ENCODE measurements at regions not wholly inside any gene's neighbourhood (a gene's known extent, or its start where the extent isn't known, plus 50 kb on each side); places are given as distances from the start of the nearest gene placed in this dataset.
A peak's percentile ranks its signal among the peaks of the same experiment; 100 is the strongest.

DNA sequence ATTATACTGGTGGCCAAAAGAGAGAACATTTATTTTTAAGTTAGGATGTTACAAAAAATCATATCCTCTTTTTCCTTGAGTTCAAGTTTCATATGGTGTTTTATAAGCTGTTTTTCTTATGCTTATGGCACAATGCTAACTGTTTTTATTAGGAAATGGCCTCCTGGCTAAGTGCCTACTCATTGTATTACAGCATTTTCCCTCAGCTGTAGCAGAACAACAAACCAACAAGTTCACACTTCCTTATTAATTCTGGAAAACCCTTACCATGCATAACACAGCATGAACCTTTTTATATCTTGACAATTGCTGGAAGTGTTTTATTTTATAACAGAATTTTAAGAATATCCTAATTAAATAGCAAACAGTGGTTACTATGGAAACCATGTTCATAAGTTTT, 165.8 kb downstream of the GASK1B start:
- no peak for DNase-seq

DNA sequence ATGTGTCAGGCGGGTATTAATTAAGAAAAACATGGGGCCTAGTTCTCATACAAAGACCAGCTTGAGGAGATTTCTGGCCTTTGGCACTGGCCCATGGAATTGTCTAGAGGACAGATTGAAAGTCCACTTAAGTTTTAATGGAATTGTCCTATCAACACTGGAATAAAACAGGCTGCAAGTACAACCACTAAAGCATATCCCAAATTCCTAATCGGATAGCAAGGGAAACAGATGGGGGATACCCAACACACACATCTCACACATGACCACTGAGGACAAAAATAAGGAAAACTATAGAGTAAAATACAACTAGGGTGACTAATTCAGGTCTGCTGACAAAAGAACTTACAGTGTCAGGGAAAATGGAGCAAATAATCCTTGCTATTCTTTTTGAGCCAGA, 167.8 kb downstream of the GASK1B start:
- no peak for DNase-seq

DNA sequence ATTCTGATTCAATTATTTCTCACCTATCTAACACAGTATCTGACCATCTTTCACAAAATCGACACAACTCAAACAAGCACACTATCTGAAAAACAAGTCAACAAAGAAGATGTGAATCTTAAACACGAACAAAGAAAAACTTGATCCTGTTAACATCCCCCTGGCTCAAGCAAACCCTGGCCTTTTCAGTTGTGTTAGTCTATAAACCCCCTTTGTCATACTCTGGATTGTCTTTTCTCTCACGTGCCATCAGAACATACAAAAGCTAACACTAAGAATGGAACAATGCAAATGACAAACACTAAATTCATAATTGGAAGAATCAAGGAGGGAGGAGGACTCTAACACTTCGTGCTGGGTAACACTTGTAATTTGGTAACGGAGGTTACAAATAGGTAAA, 168.7 kb downstream of the GASK1B start:
- no peak for DNase-seq

DNA sequence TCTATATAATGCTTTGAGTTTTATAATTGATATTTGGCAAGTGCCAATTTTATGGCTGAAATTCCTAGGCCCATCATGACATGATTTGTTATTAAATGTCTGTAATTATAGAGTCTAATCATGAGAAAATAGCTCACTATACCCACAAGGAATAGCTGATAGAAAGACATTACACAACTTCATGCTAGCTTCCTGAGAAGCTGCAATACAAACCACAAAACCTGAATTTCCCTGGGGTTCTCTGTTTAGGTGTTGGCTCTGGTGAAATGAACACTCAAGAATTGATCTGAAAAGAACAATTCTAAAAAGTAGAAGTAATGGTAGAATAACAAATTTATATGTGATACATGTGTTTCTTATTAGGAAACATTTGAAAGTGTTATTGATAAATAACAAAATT, 169.6 kb downstream of the GASK1B start:
- DNase-seq = no peak

DNA sequence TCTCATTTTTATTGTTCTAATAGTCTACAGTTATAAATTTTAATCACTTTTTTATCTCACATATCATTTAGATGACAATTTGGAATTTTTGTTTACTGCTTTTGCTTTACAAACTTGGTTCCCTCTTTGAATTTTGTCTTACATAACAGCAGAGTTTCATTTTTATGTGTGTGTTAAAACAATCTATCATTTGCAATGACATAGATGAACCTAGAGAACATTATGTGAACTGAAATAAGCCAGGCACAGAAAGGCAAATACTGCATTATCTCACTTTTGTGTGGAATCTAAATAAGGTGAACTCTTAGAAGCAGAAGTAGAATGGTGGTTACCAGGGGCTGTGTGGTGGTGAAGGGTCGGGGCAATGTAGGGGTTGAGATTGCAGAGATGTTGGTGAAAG, 170.7 kb downstream of the GASK1B start:
- DNase-seq = no peak

DNA sequence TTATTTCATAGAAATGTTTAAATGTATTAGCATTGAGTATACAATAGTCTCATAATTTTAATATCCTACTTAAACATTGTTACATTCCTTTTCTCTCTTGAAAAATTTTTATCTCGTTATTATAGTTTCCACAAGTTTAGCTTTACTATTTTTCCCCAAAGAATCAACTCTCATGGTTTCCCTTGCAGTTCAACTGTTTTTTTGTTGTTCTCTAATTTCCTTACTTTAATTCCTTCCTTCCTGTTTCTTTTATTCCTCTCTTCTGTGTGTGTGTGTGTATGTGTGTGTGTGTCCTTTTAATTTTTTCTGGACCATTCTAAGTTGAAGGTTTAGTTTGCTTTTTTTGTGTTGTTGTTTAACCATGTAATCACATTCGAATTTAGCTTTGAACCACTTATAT, 171.1 kb downstream of the GASK1B start:
- no peak for DNase-seq

DNA sequence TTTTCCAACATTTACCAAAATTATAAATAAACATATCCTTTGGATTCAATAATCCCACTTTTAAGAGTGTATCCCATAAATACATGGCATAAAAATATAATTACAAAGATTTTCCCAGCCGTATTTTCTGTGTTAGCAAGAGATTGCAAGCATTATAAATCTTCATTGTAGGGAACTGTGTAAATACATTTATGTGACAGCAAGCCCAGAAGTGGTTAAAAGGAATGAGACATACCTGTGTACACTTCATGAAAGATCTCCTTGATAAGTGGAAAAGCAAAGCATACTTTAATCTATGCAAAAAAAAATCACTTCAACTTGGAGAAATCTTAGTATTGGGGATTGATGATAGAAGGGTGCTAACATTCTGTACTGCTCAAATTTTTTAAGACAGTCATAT, 173.1 kb downstream of the GASK1B start:
- DNase-seq = no peak

DNA sequence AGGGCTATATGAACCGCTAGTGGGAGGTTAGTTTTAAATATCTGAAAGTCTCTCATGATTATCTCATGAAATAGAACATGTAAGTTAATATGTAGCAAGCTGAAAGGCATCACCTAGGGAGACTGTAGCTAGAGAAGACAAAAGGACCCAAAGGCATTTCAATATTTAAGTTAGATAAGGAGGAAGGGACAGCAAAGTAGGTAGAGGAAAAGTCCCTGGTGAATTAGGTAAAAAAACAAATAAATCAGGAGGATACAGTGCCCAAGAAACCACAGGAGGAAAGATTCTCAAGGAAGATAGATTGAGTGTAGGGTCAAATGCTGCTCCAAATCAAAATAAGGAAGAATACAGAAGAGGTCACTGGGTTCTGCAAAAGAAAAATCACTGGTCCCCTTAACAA, 175.5 kb downstream of the GASK1B start:
- DNase-seq = no peak

DNA sequence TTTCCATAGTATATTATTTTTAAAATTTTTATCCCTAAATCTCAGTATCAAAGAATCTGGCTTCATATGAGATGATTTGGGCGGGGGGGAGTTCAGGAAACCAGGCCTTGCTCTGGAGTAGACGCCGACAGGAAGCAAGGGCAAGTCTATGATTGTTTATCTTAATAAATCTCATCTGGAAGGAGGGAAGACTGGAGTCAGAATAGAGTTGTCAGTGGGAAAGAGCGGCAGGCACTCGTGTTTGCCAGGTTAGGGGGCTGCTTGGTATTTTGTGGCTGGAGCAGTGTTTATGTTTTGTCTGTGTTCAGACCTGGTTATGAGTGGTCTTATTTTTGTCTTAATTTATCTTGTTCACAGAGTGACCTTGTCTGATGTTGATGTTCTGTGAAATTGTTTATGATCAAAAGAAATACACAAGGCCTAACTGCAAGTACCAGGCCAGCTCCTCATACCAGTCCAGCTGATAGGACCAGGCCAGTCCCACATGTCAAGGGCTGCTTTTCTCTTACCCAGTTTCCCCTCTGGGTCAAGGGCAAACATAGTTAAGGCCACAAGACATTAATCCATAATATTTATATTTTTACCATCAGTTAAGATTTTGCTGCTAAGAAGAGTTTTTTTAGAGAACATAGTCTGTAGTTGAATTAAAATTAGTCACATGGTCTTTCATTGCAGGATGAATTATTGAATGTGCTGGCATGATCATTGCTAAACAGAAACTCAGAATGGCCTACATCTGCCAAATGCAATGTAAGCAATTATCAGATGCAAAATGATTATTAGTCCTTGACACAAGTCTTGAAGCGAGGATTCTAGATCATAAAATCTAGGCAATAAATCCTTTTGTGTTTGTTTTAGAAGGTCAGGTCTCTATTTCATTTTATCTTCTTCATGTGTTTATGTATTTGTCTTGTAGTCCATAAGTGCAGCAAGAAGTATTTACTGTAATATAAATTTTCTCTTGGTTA, 176.5 kb downstream of the GASK1B start:
- DNase-seq = no peak

DNA sequence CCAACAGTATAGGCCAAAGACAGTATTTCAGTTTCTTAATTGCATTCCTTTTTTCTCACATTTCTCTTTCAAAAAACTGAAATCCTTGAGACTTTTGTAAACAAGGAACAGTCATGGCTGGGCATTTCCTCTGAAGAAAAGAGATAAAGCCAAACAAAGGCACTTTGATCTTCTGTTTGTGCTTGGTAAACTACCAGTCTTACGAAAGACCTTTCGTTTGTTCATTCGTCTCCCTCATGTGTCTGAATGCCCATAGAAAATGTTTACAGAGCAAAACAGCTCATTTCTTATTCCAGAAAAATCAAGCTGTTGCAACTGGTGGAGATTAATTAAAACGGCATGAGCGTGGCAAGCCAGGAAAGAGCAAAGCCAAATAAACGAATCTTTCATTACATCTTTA, 178.0 kb downstream of the GASK1B start:
- no peak for DNase-seq

DNA sequence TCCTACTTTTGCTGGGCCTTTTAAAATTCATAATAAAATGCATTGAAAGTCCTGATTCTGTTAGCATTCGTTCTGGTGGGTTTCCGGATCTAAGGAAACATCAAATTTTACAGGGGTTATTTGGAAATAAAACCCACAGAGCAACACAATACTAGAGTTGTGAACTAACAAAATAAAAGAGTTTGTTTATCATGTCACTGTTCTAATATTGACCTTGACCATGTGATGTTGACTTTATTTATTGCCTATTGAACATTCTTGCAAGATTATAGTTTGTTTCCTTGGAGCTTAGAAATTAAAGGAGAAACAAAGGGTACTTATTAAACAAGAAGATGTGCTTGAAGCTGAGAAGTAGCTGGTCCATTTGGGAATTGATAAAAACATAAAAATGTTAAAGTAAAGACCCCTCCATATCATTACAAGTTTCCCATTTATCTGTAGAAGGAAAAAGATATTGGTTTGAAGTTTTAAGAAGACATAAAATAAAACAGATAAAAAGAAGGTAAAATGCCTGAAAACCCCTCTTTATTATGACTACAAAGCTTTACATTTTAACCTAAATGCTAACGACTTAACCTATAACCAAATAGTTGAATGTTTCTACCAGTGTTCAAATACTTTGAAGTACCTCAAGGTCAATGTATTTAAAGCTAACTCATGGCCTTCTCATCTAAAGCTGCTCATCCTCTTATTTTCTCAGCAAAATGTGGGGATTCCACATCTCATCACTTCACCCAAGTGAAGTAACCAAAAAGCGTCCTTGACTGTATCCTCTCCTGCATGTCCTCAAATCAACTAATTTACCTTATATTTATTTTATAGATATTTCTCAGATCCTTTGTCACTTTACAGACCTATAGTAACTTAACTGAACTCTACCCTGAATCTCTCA, 179.6 kb downstream of the GASK1B start:
- DNase-seq = no peak

DNA sequence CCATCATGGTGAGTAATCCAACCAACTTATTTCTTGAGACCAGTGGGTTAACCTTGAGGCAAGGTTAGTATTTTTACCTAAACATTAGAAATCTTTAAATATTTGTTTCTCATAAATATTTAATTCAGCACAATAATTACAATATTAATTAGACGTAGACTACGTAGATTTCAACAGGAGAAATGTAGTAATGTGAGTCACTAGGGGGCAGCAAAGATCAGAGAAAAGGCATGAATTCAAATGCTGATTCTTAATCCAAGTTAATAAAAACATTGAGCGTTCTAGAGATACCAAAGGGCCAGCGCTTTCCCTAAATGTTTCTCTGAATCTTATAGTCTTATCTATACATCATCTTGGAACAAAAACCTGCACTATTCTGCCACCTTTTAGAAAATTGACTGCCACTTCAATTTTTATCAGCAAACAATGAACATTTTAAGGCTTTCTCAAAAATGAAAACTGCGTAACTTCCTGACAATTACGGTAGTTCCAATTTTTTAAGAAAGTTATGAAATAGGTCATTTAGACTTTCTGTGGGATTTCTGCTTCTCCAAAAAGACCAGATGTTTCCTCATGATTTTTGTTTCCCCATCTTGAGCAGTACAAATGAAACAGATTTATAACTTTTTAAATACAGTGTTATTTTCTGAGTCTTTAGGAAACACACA, 180.7 kb downstream of the GASK1B start:
- peak; percentile 89 for DNase-seq

DNA sequence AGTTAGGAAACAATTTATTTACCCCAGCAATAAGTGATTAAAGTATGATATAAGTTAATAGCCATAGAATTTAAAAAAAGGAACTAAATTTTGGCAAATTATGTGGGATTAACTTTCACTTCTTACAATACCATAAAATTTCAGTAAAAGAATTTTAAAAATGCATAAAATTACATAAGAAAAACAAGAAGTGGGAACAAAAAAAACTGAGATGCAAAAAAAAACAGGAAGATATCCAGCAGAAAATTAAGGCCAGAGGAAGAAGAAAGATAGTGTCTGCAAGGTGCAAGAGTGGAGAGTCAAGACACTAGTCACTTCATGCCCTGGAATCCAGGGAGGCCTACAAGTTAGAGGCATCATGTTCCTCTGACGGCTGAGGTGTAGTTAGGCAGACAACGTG, 184.2 kb downstream of the GASK1B start:
- no peak for DNase-seq

DNA sequence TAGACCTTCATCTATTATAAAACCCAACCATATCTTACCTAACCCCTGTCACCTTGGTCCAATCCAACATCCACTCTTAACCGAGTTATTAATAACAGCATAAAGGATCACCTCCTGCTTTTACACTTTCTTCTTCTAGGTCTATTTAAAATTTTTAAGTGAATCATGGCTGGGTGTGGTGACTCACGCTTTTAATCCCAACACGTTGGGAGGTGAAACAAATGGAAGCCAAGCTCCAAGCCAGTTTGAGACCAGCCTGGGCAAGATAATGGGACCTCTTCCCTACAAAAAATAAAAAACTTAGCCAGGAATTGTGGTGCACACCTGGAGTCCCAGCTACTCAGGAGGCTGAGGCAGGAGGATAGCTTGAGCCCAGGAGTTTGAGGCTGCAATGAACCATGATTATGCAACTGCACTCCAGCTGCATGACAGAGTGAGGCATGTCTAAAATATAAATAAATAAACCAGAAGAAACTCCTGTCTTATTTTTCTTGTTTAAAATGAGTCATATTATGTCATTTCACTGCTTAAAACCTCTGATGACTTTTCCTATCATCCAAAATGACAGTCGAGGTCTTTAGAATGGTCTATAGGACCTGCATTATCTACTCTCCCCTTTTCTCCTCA, 188.4 kb downstream of the GASK1B start:
- DNase-seq = no peak

DNA sequence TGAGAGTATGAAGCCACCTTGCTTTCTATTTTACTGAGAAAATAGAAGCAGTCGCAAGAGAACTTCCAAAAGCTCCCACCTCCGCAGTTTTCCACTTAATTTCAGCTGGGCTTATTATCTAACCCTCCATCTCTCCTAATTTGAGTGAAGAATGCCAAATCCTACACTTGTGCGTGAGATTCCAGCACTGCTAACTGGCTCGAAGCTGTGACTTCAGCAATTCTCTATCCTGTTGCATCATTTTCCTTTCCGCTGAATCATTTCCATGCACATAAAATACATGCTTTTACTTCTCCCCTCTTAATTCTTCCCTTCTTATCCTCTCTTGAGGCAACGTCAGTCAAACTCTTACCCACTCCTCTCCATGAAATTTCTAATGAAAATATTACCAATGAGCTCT, 189.5 kb downstream of the GASK1B start:
- no peak for DNase-seq

DNA sequence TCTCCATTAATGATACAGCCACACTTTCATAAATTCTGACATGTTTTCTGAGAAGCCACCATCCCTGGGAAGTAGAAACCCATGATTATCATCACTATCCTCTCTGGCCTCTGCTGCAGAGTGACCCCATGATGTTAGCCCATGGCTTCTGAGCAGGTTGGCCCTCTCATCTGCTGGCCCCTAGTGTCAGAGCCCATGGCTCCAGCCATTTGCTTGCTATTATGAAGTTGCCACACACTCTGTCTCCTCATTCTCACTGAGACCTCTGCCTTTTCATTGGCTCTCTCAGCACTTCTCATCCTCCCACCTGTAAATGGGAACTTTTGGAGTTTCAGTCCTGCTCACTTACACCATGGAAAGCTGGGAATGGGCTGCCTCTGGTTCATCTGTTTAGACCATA, 192.7 kb downstream of the GASK1B start:
- no peak for DNase-seq

DNA sequence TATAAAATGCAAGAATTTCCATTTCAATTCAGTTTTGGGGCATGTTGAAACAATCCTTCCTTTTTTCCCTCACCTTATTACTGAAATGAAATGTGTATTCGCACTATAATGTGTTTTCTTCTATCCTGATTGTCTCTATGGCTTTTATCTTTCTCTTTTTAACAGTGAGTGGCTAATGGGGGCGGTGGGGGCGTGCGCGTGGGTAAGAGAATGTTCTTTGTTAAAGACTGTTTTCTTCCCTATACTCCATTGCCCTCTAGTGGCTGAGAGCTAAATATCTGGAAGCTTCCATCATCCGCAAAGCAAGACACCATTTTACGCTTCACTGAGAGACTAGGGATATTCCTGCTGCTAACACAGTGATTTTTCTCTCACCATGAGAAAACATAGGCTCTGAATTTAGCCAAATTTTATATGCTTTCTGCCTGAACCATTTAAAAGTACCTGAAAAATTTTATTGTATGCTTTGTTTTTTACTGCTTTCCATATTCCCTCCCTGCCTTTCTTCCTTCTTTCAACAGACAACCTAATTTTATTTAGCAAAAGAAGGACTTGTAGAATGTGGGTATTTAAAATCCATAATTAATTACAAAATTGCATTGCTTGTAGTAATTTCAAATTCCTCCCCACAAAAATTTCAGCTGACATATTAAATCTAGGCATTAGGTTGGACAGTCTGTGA, 194.0 kb downstream of the GASK1B start:
- peak; percentile 71 for DNase-seq

DNA sequence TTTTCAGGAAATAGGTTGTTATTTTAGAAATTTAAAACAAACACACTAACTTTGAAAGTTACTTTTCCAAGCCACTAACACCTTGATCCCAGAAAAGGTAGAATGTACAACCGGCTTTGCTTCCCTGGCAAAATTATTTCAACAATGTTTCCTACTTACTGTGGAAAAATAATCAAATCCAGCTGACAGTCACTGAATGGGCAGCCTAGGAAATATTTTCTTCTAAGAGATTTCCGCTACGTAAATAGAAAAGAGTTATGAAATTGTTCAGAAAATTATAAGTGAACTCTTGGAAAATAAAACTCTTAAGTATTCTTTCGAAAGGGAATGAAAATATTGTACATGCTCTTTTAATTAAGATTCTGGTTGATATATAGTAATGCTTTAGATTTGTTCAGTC, 195.7 kb downstream of the GASK1B start:
- no peak for DNase-seq

DNA sequence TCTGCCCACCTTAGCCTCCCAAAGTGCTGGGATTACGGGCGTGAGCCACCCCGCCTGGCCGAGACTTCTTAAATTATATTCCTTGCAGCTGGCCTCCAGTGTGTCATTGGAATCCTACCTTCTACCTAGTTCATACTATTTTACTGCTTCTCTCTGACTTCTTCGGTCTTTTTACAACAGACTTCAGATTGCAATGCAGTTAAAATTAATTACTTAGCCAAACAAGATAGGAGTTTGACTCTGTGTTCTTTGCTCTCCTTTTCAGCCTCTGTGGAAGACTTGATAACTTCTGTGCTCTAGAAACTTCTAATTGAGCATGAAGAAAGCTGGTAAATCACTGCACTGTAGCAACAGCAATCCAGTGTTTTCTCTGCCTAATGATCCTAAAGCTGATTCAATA, 199.5 kb downstream of the GASK1B start:
- DNase-seq = no peak

DNA sequence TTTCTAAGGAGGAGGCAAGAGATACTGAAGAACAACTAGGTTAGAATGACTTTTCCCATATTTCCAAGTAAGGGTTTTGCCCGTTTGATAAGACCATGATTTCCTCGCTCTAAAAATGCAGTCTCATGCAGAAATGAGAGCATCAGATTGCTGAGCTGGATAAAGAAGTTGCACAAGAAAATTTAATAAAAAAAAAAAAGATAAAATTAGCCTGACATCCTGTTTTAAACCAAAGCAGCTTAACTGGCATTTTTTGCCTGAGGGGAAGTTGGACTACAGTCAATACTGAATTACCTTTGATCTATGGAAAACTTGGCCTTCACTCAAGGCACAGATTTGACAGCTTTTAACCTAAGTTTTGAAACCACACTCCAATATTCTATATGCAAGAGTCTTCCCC, 208.4 kb downstream of the GASK1B start:
- no peak for DNase-seq

DNA sequence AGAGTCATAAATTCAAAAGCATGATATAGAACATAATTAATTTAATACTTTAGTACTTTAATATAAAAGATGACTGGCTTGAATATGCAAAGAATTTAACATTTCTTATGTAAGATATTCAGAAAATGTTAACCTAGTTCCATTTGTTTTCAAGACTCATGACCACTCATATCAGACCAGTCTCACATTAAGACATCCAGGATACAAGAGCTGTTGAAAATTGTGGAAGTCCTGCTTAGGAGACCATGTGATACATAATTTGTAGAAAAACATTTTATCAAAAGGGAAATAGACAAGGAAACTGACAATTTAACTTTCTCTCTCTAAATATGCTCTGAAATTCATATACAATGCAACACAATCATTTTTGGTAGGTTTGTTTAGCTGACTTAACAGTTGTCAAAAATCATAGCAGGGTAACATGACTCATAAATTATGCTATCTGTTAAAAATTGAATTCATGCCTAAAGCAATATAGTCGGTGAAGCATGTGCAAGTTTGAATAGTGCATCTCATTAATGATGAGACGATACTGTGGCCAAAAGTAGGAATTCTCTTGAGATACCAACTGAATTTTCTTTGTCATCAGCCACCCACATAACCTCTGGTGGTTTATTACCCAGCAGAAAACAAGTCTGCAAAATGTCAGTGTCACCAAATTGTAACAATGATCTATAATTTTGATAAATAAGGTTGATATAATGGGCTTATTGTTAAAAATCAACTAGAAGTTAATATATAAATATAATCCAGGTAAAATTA, 211.4 kb downstream of the GASK1B start:
- no peak for DNase-seq

DNA sequence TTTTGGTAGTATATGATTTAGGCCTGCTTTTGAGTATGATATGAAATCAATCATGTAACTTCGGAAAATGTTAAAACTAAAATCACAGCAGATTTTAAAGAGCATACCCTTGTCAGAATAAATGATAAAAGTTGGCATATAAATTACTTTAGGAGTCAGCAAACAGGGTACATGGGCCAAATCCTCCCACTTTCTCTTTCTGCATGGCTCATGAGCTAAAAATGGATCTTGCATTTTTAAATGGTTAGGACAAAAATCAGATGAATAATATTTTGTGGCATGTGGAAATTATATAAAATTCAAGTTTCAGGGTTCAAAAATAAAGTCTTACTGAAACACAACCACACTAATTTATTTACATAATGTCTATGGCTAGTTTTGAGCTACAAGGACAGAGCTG, 214.9 kb downstream of the GASK1B start:
- DNase-seq = no peak
